Mesodermal cell (in vitro differentiated cells): ENCODE measurements at regions not wholly inside any gene's neighbourhood (a gene's known extent, or its start where the extent isn't known, plus 50 kb on each side); places are given as distances from the start of the nearest gene placed in this dataset.

Experiments
- H3K27ac ChIP-seq: 2 replicates; pipeline ENCODE4 v1.7.0; 2013; ENCODE audit warnings: mild to moderate bottlenecking, low read depth, low read length, moderate library complexity; ENCODE audit not compliant: severe bottlenecking
- H3K36me3 ChIP-seq: 2 replicates; pipeline ENCODE4 v1.7.1; 2013; ENCODE audit warnings: mild to moderate bottlenecking, low read length, moderate library complexity; ENCODE audit not compliant: control insufficient read depth, insufficient read depth
- H3K4me1 ChIP-seq: one replicate; pipeline ENCODE4 v1.7.1; 2013; ENCODE audit warnings: mild to moderate bottlenecking, low read length; ENCODE audit not compliant: insufficient read depth, control insufficient read depth, poor library complexity, severe bottlenecking
- H3K4me3 ChIP-seq: 2 replicates; pipeline ENCODE4 v1.7.0; 2013; ENCODE audit warnings: low read length, control low read depth, mild to moderate bottlenecking; ENCODE audit not compliant: insufficient read depth, poor library complexity, severe bottlenecking; ENCODE audit errors: extremely low read depth
- H3K9me3 ChIP-seq: 2 replicates; pipeline ENCODE4 v1.7.1; 2013; ENCODE audit warnings: mild to moderate bottlenecking, low read length, moderate library complexity; ENCODE audit not compliant: control insufficient read depth
- WGBS, 2 experiments: methylation state at CpG; one replicate each; pipeline ENCODE4 v1.1.5; 2013; ENCODE audit warnings: missing lambda C conversion rate in 2 of 2; ENCODE audit not compliant: insufficient coverage in 2 of 2; 5-methylcytosine and 5-hydroxymethylcytosine counted together

DNA sequence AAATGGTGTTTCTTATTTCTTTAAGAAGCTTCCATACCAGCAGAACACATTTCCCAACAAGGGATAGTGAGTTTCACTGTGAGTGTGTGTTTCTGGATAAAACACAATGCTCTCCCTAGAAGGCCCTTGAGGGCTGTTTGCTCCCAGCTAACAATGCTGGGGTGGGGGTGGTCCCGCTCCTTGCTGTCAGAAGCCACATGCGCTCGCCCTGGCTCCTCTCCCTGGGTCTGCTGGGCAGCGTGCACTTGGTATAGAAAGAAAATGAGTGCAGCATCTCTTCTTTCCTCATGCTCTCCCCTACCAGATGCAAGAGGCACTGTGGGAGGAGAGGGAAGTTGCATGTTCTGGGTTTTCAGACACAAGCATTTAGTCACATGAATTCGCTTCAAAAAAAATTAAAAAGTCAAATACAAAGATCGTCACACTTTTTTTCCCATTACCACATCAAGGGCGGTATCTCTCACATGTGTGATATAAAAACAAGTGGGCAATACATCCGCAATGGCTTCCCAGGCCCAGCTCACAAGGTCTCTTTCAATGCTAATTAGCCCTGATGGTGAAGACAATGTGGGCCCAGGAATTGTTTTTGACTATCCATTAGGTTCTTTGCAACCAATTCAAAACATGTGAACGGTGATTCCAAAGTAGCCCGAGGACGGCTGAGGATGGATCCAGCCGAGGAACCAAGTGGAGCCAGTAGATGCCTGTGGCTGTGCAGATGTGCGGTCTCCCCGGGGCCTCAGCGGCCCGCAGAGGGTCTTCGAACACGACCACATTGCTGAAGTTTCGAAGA lies 603.6 kb downstream of the IRX1 start:
- no peaks in the 10 kb centered on the region for H3K4me1 ChIP-seq
- H3K27ac ChIP-seq = no peak overlapping the region
- no peaks in the 10 kb centered on the region for H3K36me3 ChIP-seq
- 82 to 89% methylated on average over 6 to 14 of the region's 19 CpGs for WGBS, 2 experiments
- H3K9me3 ChIP-seq = no peaks in the 10 kb centered on the region
- no peak overlapping the region for H3K4me3 ChIP-seq

DNA sequence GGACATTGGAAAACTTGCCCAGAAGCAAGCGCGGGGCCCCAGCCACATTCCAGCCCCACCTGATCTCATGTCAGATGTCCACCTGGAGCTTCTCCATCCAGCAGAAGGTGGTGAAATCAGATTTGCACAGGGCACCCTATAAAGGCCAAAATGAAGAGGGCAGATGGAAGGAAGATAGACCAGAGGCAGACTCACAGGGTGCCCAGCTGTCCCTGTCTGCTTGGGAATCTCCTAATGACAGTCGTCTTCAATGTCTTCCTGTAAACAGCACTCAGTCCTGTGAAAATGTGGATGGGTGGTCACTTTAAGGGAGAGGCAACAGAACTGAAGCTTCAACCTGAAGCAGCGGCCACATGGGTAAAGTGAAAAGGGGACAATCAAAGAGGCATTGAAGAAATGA lies 607.5 kb downstream of the IRX1 start:
- no peaks in the 10 kb centered on the region for H3K4me1 ChIP-seq
- WGBS, 2 experiments = 92 to 97% methylated on average over 2 of the region's 4 CpGs
- H3K4me3 ChIP-seq = no peak overlapping the region
- H3K27ac ChIP-seq = no peak overlapping the region
- H3K36me3 ChIP-seq = no peaks in the 10 kb centered on the region
- H3K9me3 ChIP-seq = no peaks in the 10 kb centered on the region

DNA sequence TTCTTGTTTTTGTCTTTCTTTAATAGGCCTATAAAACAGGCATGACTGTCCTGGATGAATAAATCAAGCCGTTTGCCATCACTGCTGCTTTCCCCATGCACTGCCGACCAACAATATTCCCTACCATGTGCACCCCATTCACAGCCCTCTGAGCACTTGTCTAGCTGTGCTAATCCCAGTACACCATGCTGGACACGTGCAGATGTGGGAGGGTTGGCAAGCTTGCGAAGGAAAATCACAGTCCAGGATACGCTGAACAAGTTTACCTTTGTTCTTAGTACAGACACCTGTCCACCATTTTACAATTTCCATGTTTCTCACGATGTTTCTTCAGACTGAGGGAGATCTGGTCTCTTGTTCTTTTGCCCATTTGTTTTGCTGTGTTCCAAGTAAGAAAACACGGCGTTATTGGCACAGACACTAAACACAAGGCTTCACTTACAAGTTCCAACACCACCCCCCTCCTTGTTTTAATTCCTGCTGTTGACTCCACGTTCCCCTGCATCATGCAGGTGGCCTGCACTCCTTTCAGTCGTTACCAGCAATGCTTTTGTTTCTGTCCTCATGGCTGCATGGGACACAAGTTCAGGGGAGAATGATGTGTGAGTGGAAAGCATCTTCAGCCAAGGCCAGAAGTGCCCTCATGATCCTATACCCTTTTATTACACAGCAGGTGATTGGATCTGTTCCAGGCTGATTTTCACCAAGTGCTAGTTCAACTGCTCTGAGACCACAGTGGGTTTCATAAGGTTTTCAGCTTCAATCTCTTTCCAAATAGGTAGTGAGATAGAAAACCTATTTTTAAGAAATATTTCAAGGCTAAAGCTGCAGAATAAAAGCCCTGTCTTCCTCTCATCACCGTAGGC lies 608.9 kb downstream of the IRX1 start:
- Histone ChIP-seq H3K27ac (no peak overlapping the region), H3K4me3 (no peak overlapping the region), H3K4me1 (no peaks in the 10 kb centered on the region), H3K9me3 (no peaks in the 10 kb centered on the region), H3K36me3 (no peaks in the 10 kb centered on the region)
- WGBS, 2 experiments = 89 to 91% methylated on average over 6 to 7 of the region's 11 CpGs

DNA sequence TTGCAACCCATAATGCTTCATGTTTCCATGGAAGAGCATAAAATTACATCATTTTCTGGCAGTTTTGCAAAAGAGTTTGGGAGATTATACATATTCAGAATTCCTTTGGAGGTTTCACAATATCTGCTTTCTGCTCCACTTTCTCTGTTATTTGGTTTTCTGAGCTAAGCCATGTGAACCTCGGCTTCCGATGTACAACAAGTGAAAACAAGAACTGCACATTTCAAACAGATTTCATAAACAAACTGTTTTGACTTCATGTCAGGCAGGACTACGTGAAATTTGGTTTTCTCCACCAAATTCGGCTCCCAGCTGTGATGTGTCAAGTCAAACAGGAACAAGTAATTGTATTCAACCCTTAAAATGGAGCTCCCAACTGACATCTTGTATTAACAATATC lies 609.8 kb downstream of the IRX1 start:
- Histone ChIP-seq H3K4me1 (no peaks in the 10 kb centered on the region), H3K36me3 (no peaks in the 10 kb centered on the region), H3K9me3 (no peaks in the 10 kb centered on the region), H3K4me3 (no peak overlapping the region), H3K27ac (no peak overlapping the region)
- 76 to 97% methylated on average over 4 of the region's 4 CpGs for WGBS, 2 experiments

DNA sequence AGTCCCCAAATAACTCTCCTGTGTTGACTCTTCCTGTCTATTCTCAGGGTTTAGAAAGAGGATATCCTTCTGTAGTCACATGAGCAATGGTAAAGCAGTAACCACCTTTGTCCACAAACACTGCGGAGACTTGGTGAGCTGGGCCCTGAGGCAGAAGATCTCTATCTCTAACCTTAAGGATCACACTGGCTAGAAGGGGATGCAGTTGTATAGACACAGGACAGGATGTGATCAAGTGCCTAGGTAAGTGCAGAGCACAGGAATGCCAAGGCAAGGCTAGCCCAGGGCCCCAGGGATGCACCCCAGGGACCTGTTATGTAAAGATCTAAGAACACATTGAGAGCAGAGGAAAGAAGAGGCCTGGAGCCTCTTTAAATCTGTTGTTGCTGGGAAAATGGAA lies 610.5 kb downstream of the IRX1 start:
- H3K4me3 ChIP-seq = no peak overlapping the region
- no peak overlapping the region for H3K27ac ChIP-seq
- H3K4me1 ChIP-seq = no peaks in the 10 kb centered on the region
- WGBS, 2 experiments = 60% methylated on average over 1 of the region's 1 CpG; no CpG with 5 or more reads in 1 of the 2 experiments
- no peaks in the 10 kb centered on the region for H3K36me3 ChIP-seq
- H3K9me3 ChIP-seq = no peaks in the 10 kb centered on the region

DNA sequence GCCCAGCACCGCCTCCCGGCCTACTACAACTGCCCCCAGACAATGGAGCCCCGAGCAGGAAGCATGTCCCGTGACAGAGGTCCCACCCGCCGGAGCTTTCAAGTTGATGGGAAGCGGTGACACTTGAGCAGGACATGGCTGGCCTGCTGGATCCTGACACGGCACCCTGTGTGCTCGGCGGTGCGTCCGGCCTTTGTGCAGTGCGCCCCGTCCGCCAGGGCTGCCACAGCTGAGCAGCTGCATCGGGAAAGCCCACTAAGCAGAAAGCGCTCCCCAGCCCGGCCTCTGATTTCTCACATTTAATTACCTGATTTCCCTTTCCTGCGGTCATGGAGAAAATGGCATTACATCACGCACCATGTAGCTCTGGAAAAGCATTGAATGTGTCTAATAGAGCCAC lies 611.9 kb downstream of the IRX1 start:
- H3K36me3 ChIP-seq = no peaks in the 10 kb centered on the region

DNA sequence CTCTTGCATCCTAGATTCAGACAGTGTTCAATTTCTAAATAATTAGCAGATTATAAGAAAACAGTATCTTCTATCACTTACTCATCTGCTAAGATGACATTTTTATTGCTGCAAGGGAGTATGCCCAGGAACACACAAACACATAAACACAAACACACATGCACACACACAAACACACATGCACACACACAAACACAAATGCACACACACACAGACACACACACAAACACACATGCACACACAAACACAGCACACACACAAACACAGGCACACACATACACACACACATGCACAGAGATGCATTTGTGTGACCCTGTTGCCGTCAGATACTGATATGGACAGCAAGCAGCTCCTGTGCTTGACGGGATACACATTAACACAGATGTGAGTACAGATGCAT lies 612.9 kb downstream of the IRX1 start:
- WGBS, 2 experiments = 91% methylated on average over 2 of the region's 2 CpGs; no CpG with 5 or more reads in 1 of the 2 experiments
- Histone ChIP-seq H3K4me3 (no peak overlapping the region), H3K27ac (no peak overlapping the region), H3K36me3 (no peaks in the 10 kb centered on the region), H3K4me1 (peaks cover 10% of the 10 kb centered on the region), H3K9me3 (no peaks in the 10 kb centered on the region)

More for the DNA sequence above, 611.9 kb downstream of the IRX1 start:
- H3K9me3 ChIP-seq = no peaks in the 10 kb centered on the region
- WGBS, 2 experiments = 91 to 93% methylated on average over 18 to 20 of the region's 20 CpGs
- no peak overlapping the region for H3K4me3 ChIP-seq
- H3K27ac ChIP-seq = no peak overlapping the region
- peaks cover 1% of the 10 kb centered on the region for H3K4me1 ChIP-seq

DNA sequence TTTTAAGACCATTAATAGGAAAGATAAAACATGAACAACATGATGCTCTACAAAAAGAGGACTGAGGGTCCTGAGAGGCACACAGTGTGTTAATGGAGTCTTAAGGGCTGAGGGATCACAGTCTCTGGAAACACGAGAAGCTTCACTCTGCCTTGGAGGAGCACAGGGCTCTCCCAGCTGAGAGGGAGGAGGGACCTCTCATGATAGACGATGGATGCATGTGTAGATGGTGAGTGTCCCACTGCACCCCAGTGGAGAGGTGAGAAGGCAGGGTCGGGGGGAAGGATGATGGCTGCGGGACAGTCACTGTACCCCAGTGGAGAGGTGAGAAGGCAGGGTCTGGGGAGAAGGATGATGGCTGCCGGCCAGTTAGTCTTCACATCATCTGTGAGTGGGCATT lies 613.4 kb downstream of the IRX1 start:
- Histone ChIP-seq H3K4me3 (no peak overlapping the region), H3K27ac (no peak overlapping the region), H3K9me3 (no peaks in the 10 kb centered on the region), H3K36me3 (no peaks in the 10 kb centered on the region), H3K4me1 (peaks cover 10% of the 10 kb centered on the region)
- 87 to 93% methylated on average over 3 to 5 of the region's 5 CpGs for WGBS, 2 experiments

DNA sequence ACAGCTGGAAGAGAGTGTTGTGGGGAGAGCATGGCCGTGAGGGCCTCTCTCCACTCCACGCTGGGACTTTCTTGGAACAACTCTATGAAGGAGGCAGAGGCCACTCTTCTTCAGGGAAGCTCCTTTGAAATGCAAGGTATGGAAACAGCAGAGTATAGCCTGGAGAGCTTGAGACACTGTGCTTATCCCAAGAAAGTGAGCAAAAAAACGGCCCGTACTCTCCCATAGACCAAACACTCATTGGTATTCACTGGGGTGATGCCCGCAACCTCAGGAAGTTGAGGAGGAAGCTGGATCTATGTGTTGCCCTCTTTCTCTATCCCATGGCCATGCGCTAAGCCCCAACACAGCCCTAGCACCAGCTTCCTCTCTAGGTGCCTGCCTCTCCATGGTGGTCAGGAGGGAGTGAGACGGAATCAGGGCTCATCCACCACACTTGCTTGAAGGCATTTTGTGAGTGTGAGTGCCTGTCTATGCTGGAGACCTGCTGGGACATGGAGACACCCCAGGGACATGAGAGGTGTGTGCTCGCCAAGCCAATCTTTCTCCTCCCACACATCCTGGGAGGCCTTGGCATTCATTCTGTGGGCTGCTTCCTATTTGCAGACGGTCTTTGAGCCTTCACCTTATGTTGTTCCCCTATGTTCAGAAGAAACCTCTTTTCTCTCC lies 616.6 kb downstream of the IRX1 start:
- Histone ChIP-seq H3K27ac (no peak overlapping the region), H3K4me3 (no peak overlapping the region), H3K36me3 (no peaks in the 10 kb centered on the region), H3K9me3 (no peaks in the 10 kb centered on the region), H3K4me1 (peaks cover 10% of the 10 kb centered on the region)
- 70 to 78% methylated on average over 5 to 7 of the region's 9 CpGs for WGBS, 2 experiments

DNA sequence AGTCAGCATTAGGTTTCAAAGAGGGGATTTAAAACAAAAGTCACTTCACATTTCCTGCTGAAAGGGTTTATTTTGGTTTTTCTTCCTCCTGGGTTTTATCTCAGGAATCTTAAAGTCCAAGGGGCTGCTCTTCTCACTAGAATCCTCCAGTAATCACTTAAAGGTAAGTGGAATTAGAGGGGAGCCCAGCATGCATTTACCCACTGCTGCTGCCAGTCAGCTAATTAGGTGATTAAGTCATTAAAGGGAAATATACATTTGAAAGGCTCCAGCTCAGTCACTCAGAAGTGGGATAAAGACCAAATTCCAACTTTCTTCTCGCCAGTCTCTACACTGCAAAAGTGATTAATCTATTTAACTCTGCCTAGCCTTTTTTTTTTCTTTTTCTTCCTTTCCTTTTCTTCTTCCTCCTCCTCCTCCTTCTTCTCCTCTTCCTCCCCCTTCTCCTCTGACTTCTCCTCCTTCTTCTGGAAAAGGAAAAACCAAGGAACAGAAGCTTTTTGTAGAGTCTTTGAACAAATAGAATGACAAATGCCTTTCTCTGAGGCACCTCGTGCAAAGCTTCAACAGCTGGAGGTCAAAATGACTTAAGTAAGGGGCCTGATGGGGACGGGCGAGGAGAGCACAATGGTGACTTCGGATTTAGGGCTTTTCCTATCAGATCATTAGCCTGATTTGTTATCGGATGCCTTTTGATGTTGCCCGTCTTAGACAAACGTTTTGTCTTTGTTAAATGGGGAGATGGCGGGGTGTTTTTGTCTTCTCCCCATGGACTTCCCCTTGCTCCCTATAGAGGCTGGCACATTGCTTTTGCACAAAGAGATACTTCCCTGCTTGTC lies 617.6 kb downstream of the IRX1 start:
- Histone ChIP-seq H3K27ac (no peak overlapping the region), H3K4me3 (no peak overlapping the region), H3K9me3 (no peaks in the 10 kb centered on the region), H3K36me3 (no peaks in the 10 kb centered on the region), H3K4me1 (peaks cover 10% of the 10 kb centered on the region)
- 3 to 4% methylated on average over 4 to 5 of the region's 9 CpGs for WGBS, 2 experiments
